GM04504 (cell line): ENCODE measurements at regions not wholly inside any gene's neighbourhood (a gene's known extent, or its start where the extent isn't known, plus 50 kb on each side); places are given as distances from the start of the nearest gene placed in this dataset.

Experiments
- DNase-seq: peaks from one replicate; pipeline ENCODE4 v3.0.0-alpha.2; 2012; ENCODE audit warnings: low read depth

- no peak for DNase-seq
These were observed 230.1 kb upstream of the THBS1 start for GRCh38 chr15:39350785-39351184.

- DNase-seq, result no peak
These were observed 226.7 kb upstream of the THBS1 start for GRCh38 chr15:39354189-39354588.

GRCh38 chr15:39357480-39358268 lies 223.2 kb upstream of the THBS1 start:
- DNase-seq, result no peak

- no peak for DNase-seq
These were observed 222.3 kb upstream of the THBS1 start for GRCh38 chr15:39358441-39359041.

GRCh38 chr15:39359771-39360170 lies 221.1 kb upstream of the THBS1 start:
- no peak for DNase-seq

DNA sequence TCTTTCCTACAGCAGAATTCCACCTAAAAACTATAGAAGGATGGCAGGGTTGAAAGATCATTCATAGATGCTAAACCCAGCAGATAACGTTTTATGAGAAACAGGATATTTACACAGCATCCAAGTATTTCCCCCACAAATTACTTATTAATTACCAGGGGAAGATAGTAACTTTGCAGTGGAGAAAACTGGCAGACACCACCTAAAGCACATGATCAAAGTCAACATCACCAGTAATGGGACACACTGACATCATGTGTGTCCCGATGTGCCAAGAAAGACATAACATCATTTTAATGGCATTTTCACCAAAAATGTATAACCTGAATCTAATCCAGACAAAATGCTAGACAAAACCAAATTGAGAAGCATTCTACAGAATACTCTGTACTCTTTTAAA lies 220.4 kb upstream of the THBS1 start:
- no peak for DNase-seq

DNA sequence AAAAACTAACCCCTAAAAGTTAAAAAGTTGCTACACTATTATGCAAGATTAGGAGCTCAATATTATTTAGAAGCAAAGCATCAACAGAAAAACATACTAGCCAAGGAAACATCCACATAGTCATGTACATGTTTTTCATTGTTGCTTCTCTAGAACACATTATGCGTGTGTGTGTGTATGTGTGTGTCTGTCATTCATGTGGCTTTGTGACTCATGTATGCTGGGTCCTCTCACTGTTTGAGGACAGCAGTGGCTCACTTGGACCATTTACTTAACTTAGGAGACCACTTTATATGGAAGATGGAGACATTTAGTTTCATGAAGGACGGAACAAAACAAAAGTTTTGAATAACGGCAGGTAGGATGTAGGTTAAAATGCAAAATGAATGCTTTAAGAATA lies 219.4 kb upstream of the THBS1 start:
- DNase-seq, result no peak

DNA sequence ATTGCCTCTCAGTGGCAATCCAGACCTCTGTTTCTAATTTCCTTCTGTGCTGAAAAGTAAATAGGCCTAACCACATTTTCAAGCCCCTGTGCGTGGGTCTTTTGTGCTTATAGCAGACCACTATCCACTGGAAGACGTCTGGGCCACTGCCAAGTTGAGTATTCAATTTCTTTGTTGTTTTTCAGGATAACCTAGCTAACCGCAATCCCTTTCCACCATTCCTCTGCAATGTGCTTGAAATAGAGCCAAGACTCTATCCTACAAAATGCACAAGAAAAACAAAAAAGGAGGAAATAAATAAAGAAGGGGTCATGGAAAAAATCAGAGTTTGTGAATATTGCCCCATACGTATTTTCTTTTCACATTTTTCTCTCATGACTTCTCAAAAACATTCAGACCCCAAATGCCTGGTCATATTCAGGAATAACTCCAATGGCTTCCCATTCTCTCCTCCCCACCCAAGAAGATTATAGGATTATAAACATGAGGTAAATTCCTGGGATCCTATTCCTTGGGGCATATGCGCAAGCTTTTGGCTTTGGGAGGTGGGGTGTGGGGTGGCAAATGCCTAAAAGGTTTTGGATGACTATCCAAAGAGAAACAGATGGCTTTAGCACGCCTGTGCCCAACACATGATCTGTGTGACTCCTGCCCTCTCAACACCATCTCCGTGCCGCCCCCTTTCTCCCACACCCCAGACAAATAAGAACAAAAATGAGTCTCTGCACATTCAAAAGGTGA lies 217.9 kb upstream of the THBS1 start:
- peak; percentile 55 for DNase-seq

- DNase-seq, result peak; percentile 84
These were observed 216.9 kb upstream of the THBS1 start for GRCh38 chr15:39363761-39364586.

GRCh38 chr15:39364721-39365120 lies 216.2 kb upstream of the THBS1 start:
- DNase-seq, result no peak

- DNase-seq, result peak; percentile 73
These were observed 215.7 kb upstream of the THBS1 start for GRCh38 chr15:39365161-39365560.

DNA sequence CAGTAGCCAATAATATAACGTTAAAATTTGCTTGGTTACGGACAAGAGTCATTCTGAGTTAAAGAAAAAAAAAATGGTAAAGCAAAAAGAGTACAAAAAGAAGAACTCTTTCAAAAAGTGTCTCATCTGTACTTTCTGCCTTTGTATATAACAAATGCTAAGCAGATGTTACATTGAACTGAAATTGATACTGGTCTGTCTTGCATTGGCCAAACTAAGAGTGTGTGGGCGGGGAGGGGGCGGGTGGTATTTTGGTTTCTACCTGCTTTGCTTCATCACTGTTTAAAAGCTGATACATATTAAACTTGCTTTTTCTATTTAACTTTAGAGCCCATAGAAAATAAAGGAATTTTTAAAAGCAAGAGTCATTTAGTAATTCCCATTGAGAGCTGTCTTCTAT lies 215.0 kb upstream of the THBS1 start:
- DNase-seq, result no peak

DNA sequence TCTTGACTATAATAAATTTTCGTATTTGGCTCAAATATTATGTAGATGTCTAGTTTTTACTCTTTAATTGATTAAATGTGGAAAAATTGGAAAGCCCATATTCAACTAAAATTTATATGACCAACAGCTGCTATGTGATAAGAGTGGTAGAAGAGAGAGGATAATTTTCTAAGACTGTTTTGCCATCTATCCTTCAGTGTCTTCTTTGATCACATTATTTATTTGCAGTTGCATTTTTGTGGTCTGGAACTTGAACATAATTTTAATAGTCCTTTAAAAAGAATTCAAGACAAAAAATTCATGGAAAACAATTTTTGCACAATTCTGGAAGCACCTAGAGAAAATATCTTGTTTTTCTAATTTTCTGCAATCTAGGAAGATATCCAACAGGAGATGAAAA lies 213.3 kb upstream of the THBS1 start:
- peak; percentile 37 for DNase-seq

GRCh38 chr15:39369768-39370167 lies 211.1 kb upstream of the THBS1 start:
- DNase-seq, result no peak

- no peak for DNase-seq
These were observed 204.4 kb upstream of the THBS1 start for GRCh38 chr15:39376371-39376909.

GRCh38 chr15:39381517-39381916 lies 199.4 kb upstream of the THBS1 start:
- DNase-seq, result no peak

DNA sequence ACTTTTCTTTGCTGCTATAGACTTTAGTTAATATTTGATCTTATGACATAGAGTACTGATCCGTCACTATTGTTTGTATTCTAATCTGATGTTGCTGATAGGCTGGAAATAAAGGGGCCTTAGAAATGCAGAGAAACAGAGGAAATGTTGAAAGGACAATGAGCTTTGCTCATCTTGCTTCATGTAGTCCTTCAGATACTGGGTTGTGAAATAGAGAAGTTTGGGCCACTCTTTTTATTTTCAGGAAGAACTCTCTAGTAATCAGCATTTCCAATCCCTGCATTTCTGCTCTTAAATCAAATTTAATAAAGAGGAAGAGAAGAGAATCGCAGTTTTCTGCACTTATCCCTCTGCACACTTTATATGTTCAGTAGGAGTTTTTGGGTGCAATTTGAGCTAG lies 192.8 kb upstream of the THBS1 start:
- DNase-seq, result no peak

GRCh38 chr15:39391230-39391629 lies 189.6 kb upstream of the THBS1 start:
- DNase-seq, result no peak

DNA sequence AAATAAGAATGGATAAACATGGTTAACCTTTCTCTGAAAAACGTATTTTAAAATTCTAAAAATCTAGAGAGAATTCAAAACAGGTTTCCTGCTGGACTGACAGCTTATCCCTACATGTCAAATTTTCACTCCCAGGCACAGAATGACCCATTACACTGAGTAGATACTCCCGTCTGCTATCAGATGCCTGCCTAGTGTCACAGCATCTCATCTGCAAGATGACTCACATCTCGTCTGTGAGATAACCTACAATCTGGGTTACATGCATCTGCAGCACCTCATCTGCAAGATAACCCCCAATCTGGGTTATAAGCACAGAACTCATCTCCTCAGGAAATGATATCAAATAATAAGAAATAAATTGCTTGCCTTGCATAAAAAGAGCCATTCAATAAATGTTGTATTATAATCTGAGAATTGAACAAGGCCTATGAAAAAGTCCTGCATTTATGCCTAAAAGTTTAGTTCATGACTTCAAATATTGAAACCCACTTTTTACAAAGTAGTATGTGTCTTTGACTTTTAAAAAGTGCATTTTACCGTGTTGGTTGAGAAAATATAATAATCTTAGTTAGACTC lies 188.3 kb upstream of the THBS1 start:
- no peak for DNase-seq

GRCh38 chr15:39393575-39394335 lies 187.1 kb upstream of the THBS1 start:
- DNase-seq, result no peak

DNA sequence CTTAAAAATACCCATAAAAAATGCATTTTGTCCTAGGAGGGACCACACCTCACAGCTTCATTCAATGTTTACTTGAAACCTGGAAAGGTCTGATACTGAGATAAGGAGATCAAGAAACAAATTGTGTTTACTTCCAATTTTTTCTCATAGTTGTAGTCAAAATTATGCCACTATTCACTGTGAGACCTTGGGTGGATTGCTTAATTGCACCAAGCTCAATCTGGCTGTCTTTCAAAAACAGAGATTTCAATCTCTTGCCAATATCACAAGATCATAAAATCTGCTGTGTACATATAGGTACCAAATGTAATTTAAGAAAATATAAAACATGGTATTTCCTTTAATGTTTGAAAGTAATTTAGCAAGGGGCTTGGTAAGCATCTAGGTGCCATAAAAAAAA lies 186.4 kb upstream of the THBS1 start:
- DNase-seq, result no peak
